Thymus (tissue), 11 donors: ENCODE measurements at regions not wholly inside any gene's neighbourhood (a gene's known extent, or its start where the extent isn't known, plus 50 kb on each side); places are given as distances from the start of the nearest gene placed in this dataset.

Experiments used
- DNase-seq, 9 donors: peaks; one replicate each; pipeline ENCODE4 v3.0.0-alpha.2; 2013; ENCODE audit warnings: low spot score in 9 of 9, low read depth in 6 of 9, missing footprints in 1 of 9
- H3K27ac ChIP-seq, 2 donors: one replicate each; pipeline ENCODE4 v1.5.1; 2013; ENCODE audit warnings: control low read depth in 1 of 2, low read depth in 1 of 2, low read length in 1 of 2, mild to moderate bottlenecking in 1 of 2, moderate library complexity in 1 of 2
- H3K27me3 ChIP-seq, 2 donors: one replicate each; pipeline ENCODE4 v1.5.1; 2013; ENCODE audit warnings: low read length in 1 of 2; ENCODE audit not compliant: control insufficient read depth in 2 of 2, insufficient read depth in 1 of 2
- H3K36me3 ChIP-seq, 2 donors: one replicate each; pipeline ENCODE4 v1.5.1; 2013; ENCODE audit warnings: low read length in 1 of 2, mild to moderate bottlenecking in 1 of 2, moderate library complexity in 1 of 2; ENCODE audit not compliant: control insufficient read depth in 2 of 2, insufficient read depth in 2 of 2
- H3K4me1 ChIP-seq, 2 donors: one replicate each; pipeline ENCODE4 v1.5.1; 2013; ENCODE audit warnings: low read length in 2 of 2; ENCODE audit not compliant: control insufficient read depth in 2 of 2, insufficient read depth in 2 of 2
- H3K4me3 ChIP-seq, 2 donors: one replicate each; pipeline ENCODE4 v1.5.1; 2013; ENCODE audit warnings: low read length in 2 of 2, control low read depth in 1 of 2, mild to moderate bottlenecking in 1 of 2
- H3K9me3 ChIP-seq, 2 donors: one replicate each; pipeline ENCODE4 v1.5.1; 2013; ENCODE audit warnings: low read length in 1 of 2, mild to moderate bottlenecking in 1 of 2; ENCODE audit not compliant: control insufficient read depth in 2 of 2, insufficient read depth in 1 of 2
- WGBS: extraction: QIAGEN DNeasy Blood & Tissue Kit; methylation state at CpG from one replicate; pipeline ENCODE4 v1.1.7; 2013; 5-methylcytosine and 5-hydroxymethylcytosine counted together
- donor health status: healthy.

DNA sequence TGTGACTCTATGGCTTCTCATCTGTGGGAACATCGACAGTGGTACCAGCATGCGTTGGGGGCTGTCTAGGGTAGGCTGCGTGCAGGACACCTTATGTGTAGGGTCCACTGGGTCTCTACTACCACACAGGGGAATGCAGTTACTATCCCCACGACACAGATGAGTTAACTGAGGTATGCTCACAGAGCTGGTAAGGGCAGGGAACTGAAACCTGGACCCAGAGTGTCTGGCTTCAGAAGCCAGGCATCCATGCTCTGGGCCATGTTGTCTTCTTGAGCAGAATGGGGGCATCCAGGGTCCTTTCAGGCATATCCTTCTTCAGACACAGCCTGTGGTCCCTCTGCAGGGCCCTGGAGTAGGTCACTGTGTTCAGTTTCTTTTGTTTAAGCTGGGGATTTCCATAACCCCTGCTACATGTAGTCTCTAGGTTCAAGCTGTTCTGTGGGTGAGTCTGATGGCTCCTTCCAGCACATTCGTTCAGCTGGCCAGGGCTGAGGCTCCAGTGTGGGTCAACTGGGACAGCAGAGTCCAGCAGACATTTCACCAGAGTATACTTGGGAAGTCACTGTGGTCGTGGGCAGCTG is 148.8 kb downstream of the GADD45G start:
- H3K27ac ChIP-seq = no peak overlapping the region
- H3K36me3 ChIP-seq = no peaks in the 10 kb centered on the region
- DNase-seq = no peak
- H3K27me3 ChIP-seq = peaks cover 0 to 11% of the 10 kb centered on the region in 2 donors
- no peaks in the 10 kb centered on the region for H3K9me3 ChIP-seq
- no peak overlapping the region for H3K4me3 ChIP-seq
- 93% methylated on average over 6 of the region's 6 CpGs for WGBS
- peaks cover 0 to 12% of the 10 kb centered on the region in 2 donors for H3K4me1 ChIP-seq

DNA sequence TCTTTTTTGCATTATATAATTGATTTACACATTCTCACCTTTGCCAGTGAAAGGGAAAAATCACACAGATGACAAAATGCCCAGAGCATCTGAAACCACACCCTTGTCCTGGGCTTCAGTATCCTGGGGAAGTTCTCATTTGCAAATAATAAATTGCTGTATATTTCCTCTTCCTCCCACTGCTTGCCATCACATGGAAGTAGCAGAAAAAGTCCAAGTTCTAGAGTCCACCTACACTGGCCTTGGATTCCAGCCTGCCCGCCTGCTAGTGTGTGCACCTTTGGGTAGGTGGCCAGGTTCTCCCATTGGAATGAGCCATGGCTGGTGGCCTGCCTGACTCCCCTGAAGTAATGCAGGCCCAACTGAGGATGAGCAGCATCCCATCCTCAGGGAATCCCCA is 149.4 kb downstream of the GADD45G start:
- Histone ChIP-seq H3K9me3 (no peaks in the 10 kb centered on the region), H3K4me3 (no peak overlapping the region), H3K27me3 (peaks cover 0 to 11% of the 10 kb centered on the region in 2 donors), H3K36me3 (no peaks in the 10 kb centered on the region), H3K4me1 (peaks cover 0 to 6% of the 10 kb centered on the region in 2 donors), H3K27ac (no peak overlapping the region)
- no peak for DNase-seq
- 100% methylated on average over 1 of the region's 1 CpG for WGBS

DNA sequence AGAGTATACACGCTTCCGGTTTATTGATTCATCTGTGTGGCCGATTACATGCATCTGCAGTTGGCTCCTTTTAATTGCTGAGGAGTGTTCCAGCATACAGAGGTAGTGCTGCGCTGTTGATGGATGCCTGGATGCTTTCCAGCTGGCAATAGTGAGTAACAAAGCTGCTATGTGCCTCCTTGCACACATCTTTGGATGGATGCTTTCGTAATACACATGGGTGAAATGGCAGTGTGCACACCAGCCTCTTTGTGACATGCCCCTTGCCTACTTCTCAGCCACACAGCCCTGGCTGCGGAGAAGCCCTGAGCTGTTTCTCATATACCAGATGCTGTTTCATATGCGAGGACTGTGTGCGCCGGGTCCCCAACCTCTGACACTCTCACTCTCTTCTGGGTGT is 151.0 kb downstream of the GADD45G start:
- DNase-seq = no peak
- no peak overlapping the region for H3K4me3 ChIP-seq
- H3K9me3 ChIP-seq = no peaks in the 10 kb centered on the region
- WGBS = 87% methylated on average over 9 of the region's 9 CpGs
- H3K36me3 ChIP-seq = no peaks in the 10 kb centered on the region
- no peak overlapping the region for H3K27ac ChIP-seq
- H3K4me1 ChIP-seq = no peaks in the 10 kb centered on the region
- peaks cover 0 to 4% of the 10 kb centered on the region in 2 donors for H3K27me3 ChIP-seq

DNA sequence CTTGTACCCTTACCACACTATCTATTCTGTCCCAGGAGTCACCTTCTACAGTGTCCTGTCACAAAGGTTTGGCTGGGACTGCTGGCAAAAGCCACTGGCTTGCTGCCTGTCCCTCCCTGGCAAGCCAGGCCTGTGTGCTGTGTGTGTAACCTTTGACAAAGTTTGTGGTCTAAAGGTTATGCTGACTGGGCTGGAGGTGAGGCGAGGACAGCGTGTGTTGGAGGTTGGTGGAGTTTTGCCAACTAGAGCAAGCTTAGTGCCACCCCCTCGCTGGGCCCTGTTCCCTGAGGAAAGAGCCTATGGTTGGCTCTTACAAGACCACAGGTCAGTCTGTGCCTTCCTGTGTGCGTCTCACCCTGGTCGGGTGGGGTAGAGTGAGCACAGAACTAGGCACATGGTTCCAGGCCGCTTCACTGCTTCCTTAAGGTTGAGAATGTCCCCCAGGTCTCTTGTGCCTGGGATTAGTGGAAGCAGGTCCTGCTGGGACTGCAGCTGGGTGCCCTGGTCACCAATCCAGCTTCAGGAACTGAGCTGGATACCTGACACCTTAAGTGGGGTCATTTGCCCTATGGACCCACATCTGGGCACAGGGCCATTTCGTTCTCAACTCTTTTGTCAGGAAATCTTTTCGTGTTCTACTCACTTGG is 152.2 kb downstream of the GADD45G start:
- H3K4me3 ChIP-seq = no peak overlapping the region
- no peaks in the 10 kb centered on the region for H3K36me3 ChIP-seq
- no peaks in the 10 kb centered on the region for H3K9me3 ChIP-seq
- no peak overlapping the region for H3K27ac ChIP-seq
- peaks cover 0 to 2% of the 10 kb centered on the region in 2 donors for H3K27me3 ChIP-seq
- H3K4me1 ChIP-seq = no peaks in the 10 kb centered on the region
- 92% methylated on average over 8 of the region's 8 CpGs for WGBS
- DNase-seq = no peak

DNA sequence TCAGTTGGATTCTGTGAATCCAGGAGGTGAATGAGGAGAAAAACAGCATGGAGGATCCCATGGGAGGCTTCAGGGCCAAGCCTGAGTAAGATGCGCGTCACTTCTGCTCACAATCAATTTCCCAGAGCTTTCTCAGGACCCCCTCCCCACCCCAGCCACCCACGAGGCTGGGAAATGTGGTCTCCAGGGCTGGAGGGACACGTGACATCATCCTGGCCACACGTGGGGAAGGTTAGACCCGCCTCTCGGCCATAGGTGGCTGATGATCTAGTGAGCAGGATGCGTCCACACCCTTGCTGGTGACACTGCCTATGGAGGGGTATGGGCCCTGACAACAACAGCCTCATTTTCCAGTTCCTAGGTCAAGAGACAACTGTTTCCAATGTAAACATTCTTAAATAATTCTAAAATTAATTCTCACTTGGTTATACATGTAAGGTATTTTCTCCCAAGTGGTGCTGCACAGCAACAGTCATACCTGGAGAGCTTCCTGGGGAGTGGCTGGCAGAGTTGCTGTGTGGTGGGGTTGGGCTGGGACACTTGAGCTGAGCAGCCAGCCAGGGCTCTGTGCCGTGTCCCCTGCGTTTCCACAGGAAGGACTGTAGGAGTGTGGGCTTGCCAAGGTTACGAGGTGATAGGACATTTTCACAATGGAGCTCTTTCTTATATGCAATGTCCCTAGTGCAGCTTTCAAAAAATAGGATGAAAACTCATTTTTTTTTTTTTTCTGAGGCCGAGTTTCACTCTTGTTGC is 153.1 kb downstream of the GADD45G start:
- Histone ChIP-seq H3K27ac (no peak overlapping the region), H3K27me3 (peaks cover 0 to 2% of the 10 kb centered on the region in 2 donors), H3K9me3 (no peaks in the 10 kb centered on the region), H3K4me3 (no peak overlapping the region), H3K4me1 (no peaks in the 10 kb centered on the region), H3K36me3 (no peaks in the 10 kb centered on the region)
- DNase-seq = no peak
- whole genome bisulfite sequencing = 92% methylated on average over 12 of the region's 12 CpGs

DNA sequence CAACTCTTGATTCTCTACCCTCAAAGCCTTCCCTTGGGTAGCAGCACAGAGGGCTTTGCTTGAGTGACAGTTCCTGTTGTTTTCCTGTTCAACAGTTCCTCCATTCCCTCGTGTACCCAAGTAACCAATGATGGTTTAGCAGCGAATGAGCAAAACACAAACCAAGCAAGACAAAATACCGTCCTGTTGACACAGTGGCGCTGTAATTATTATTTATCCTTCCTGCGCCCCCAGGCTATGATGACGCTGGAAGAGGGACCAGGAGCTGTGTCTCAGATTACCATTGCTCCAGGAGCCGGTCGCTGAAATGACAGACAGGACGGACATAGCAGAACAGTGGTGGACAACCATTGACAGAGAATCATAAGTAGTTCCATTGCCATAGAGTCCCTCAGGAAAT is 154.8 kb downstream of the GADD45G start:
- no peak for DNase-seq
- no peaks in the 10 kb centered on the region for H3K9me3 ChIP-seq
- 73% methylated on average over 9 of the region's 9 CpGs for WGBS
- peaks cover 0 to 2% of the 10 kb centered on the region in 2 donors for H3K27me3 ChIP-seq
- no peak overlapping the region for H3K4me3 ChIP-seq
- H3K4me1 ChIP-seq = no peaks in the 10 kb centered on the region
- H3K27ac ChIP-seq = no peak overlapping the region
- H3K36me3 ChIP-seq = no peaks in the 10 kb centered on the region

DNA sequence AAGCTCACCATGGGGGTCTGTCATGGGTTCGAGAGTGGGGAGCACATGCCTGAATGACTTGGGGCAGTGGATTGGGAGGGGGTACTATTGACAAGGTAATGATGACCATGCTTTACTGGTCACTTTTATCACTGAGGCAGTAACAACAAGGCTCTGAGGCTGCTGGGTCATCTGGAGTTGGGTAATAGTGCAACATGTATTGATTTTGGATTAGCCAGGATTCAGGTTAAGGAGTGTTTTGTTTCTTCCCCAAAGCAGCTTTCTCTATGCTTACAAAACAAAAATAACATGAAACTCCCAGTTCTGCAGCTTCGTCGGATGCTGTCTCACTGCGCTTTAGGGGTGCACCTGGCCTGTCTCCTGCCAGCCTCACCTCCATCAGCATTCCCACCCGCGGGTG is 155.3 kb downstream of the GADD45G start:
- WGBS = 98% methylated on average over 6 of the region's 6 CpGs
- no peaks in the 10 kb centered on the region for H3K9me3 ChIP-seq
- no peak overlapping the region for H3K4me3 ChIP-seq
- H3K27me3 ChIP-seq = peaks cover 0 to 2% of the 10 kb centered on the region in 2 donors
- no peak overlapping the region for H3K27ac ChIP-seq
- DNase-seq = no peak
- no peaks in the 10 kb centered on the region for H3K4me1 ChIP-seq
- no peaks in the 10 kb centered on the region for H3K36me3 ChIP-seq

DNA sequence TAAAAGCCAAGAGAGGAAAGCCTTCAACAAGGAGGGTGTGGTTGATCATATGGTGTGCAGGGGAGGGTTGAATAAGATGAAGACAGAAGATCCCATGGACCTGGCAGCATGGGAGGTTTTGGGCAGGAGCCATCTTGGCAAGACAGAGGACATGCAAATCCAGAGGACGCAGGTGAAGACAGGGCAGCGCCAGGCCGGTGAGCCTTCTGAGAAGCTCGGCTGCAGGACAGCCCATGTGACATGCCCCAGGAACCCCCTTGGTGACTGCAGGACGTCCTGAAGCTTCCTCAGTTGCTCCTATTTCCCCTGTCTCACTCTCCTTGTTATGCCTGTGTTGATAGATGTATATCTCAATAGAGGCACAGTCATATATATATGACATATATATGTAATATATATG is 159.4 kb downstream of the GADD45G start:
- Histone ChIP-seq H3K27me3 (peaks cover 0 to 2% of the 10 kb centered on the region in 2 donors), H3K27ac (no peak overlapping the region), H3K9me3 (no peaks in the 10 kb centered on the region), H3K4me3 (no peak overlapping the region), H3K4me1 (no peaks in the 10 kb centered on the region), H3K36me3 (no peaks in the 10 kb centered on the region)
- DNase-seq = no peak
- 81% methylated on average over 5 of the region's 5 CpGs for WGBS

DNA sequence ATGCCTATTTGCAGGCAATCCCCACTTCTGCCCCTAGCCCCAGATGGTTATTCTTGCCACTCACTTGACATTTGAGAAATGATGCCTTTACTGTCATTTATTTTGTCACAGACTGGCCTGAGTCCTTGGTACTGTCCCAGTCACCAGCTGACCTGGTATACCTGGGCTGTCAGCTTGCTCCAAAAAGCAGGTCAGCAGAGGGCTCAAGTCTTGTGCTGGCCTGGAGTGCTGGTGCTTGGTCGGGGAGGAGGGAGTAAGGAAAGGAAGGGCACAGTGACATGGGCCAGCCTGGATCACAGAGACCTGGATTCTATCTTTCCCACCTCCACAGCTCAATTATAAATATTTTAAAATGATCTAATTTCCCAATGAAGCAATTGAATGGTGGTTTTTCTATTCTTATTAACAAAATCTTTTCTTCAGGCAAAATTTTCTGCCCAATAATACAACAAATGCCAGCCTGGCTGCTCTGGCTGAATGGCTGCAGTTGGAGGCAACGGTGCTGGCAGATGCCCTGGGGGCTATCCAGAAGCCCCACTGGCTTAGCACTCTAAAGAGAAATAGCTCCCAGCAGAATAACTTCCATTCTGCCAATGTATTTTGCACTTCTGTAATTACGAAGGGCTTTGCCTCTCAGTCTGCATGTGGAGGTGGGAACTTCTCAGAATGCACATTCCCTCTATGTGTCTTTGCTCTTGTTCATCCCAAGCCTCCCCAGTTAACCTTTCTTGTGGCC is 160.6 kb downstream of the GADD45G start:
- Histone ChIP-seq H3K4me3 (no peak overlapping the region), H3K4me1 (no peaks in the 10 kb centered on the region), H3K27ac (no peak overlapping the region), H3K9me3 (no peaks in the 10 kb centered on the region), H3K36me3 (no peaks in the 10 kb centered on the region), H3K27me3 (peaks cover 0 to 2% of the 10 kb centered on the region in 2 donors)
- DNase-seq = no peak
- WGBS = 97% methylated on average over 3 of the region's 3 CpGs
